Nephron progenitor cell (in vitro differentiated cells): ENCODE measurements at regions not wholly inside any gene's neighbourhood (a gene's known extent, or its start where the extent isn't known, plus 50 kb on each side); places are given as distances from the start of the nearest gene placed in this dataset.

Experiments
- DNase-seq: peaks from one replicate; pipeline ENCODE4 v3.0.0; 2021
- H3K27ac Mint-ChIP-seq: 2 replicates; pipeline ENCODE4 v1.8.0; 2021; ENCODE audit warnings: mild to moderate bottlenecking, moderate library complexity, mixed read lengths
- H3K27me3 Mint-ChIP-seq: 2 replicates; pipeline ENCODE4 v1.8.0; 2021; ENCODE audit warnings: mild to moderate bottlenecking, low read depth, mixed read lengths; ENCODE audit not compliant: poor library complexity
- H3K36me3 Mint-ChIP-seq: 2 replicates; pipeline ENCODE4 v1.8.0; 2021; ENCODE audit warnings: low read depth, mixed read lengths
- H3K4me1 Mint-ChIP-seq: 2 replicates; pipeline ENCODE4 v1.8.0; 2021; ENCODE audit warnings: mixed read lengths
- H3K4me3 Mint-ChIP-seq: 2 replicates; pipeline ENCODE4 v1.8.0; 2021; ENCODE audit warnings: mild to moderate bottlenecking, moderate library complexity, mixed read lengths
- H3K9me3 Mint-ChIP-seq: 2 replicates; pipeline ENCODE4 v1.8.0; 2021; ENCODE audit warnings: mild to moderate bottlenecking, moderate library complexity, mixed read lengths
- TF ChIP-seq, protein P1 (sequence below): fragments of 200-600 bp; sonication (generic); IDR thresholded peaks from 2 replicates; pipeline ENCODE4 v1.5.0; 2021; ENCODE audit warnings: antibody characterized with exemption

DNA sequence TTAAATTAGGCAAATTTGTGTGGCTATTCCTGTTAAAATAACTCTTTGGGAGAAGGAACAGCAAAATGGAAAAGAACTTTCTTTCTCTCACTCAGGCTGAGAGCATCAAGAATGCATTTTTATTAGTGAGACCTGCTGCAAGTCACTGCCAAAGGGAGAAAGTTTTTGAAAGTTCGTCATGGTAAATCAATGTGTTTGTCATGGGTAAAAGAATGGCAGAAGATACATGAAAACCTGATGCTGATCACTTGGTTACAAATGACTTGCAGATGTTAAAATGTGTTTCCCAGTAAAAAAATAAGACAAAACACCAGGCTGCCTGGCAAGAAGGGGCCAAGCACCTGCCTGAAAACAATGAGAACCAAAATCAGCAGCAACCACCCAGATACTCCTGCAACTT is 484.7 kb upstream of the NRP1 start:
- TF ChIP-seq, protein P1, sequence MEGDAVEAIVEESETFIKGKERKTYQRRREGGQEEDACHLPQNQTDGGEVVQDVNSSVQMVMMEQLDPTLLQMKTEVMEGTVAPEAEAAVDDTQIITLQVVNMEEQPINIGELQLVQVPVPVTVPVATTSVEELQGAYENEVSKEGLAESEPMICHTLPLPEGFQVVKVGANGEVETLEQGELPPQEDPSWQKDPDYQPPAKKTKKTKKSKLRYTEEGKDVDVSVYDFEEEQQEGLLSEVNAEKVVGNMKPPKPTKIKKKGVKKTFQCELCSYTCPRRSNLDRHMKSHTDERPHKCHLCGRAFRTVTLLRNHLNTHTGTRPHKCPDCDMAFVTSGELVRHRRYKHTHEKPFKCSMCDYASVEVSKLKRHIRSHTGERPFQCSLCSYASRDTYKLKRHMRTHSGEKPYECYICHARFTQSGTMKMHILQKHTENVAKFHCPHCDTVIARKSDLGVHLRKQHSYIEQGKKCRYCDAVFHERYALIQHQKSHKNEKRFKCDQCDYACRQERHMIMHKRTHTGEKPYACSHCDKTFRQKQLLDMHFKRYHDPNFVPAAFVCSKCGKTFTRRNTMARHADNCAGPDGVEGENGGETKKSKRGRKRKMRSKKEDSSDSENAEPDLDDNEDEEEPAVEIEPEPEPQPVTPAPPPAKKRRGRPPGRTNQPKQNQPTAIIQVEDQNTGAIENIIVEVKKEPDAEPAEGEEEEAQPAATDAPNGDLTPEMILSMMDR: no peak
- Mint-ChIP-seq H3K27me3 (no peaks in the 10 kb centered on the region), H3K27ac (no peak overlapping the region), H3K4me1 (peaks cover 28% of the 10 kb centered on the region), H3K4me3 (no peak overlapping the region), H3K9me3 (peaks cover 4% of the 10 kb centered on the region), H3K36me3 (no peaks in the 10 kb centered on the region)
- no peak for DNase-seq

DNA sequence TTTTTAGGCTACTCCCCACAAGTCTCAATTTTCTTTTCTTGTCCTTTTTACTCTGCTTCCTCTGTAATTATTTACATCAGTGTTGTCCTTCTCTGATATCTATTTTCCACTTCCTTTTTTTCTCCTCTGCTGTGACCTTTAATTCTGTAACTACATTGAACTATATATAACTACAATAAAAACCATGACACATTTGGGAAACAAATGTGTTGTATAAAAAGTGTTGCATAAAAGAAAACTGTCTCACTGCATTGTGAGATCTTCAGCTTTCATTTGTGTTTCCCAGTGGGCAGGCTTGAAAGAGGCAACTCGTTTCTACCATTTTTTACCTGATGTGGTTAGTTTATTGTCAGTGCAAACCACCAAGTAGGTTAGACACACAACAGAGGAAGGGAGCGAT is 483.9 kb upstream of the NRP1 start:
- no peaks in the 10 kb centered on the region for H3K36me3 Mint-ChIP-seq
- peaks cover 28% of the 10 kb centered on the region for H3K4me1 Mint-ChIP-seq
- peaks cover 13% of the 10 kb centered on the region for H3K9me3 Mint-ChIP-seq
- H3K27ac Mint-ChIP-seq: peak overlapping the region; percentile 14
- TF ChIP-seq, protein P1: no peak
- DNase-seq: no peak
- H3K27me3 Mint-ChIP-seq: no peaks in the 10 kb centered on the region
- no peak overlapping the region for H3K4me3 Mint-ChIP-seq

DNA sequence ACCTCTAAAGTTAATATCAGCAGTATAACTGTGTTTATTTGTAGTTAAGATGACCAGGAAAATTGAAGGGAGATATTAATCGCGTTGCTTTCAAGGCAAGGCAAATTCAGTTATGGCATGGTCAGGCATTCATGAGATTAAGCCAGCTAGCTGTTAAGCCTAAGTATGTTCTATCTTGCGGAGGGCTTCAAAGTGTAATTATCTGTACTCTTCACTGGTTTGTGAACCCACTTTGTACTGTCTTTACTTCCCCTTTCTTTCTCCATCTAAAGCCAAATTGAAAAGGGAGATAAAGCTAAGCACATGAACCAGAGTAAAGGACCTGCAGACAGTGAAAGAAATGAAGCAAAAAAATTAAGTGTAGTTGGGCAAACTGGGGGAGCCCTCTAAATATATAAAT is 483.1 kb upstream of the NRP1 start:
- Mint-ChIP-seq H3K9me3 (peaks cover 19% of the 10 kb centered on the region), H3K27me3 (no peaks in the 10 kb centered on the region), H3K36me3 (no peaks in the 10 kb centered on the region), H3K4me3 (no peak overlapping the region), H3K4me1 (peaks cover 28% of the 10 kb centered on the region), H3K27ac (no peak overlapping the region)
- TF ChIP-seq, protein P1: no peak
- no peak for DNase-seq

DNA sequence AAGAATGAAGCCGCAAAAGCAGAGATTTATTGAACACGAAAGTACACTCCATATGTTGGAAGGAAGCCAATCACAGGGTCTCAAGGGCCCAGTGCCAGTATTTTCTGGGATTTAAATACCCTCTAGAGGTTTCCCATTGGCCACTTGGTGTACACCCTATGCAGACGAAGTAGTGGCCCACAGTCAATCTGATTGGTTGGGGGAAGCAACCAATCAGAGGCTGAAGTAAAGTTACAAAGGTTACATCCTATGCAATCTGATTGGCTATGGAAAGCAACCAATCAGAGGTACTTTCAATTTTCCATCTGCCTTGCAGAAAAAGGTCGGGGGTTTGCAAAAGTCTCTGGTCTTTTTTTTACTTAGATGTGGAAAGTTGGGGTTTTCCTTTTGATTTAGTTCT is 481.3 kb upstream of the NRP1 start:
- TF ChIP-seq, protein P1: no peak
- Mint-ChIP-seq H3K9me3 (peaks cover 19% of the 10 kb centered on the region), H3K4me1 (peaks cover 31% of the 10 kb centered on the region), H3K36me3 (no peaks in the 10 kb centered on the region), H3K27ac (no peak overlapping the region), H3K27me3 (no peaks in the 10 kb centered on the region), H3K4me3 (no peak overlapping the region)
- no peak for DNase-seq

DNA sequence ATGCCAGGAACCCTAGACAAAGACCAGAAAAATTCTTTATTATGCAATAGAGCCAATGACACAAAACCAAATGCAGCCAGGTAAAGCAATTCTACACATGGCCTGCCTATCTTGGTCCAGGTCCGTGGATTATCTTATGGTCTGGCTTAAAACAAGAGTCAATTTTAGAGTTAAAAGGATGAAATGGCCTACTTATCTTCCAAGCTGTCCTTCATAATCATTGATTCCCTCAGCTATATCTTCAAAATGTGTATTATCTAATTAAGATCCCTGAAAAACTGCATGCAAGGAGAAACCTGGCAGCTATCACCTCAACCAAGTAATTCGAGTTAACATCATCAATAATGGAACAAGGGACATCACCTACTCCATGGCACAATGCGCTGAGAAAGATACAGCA is 479.4 kb upstream of the NRP1 start:
- H3K27me3 Mint-ChIP-seq: no peaks in the 10 kb centered on the region
- peaks cover 19% of the 10 kb centered on the region for H3K9me3 Mint-ChIP-seq
- no peak overlapping the region for H3K27ac Mint-ChIP-seq
- H3K4me3 Mint-ChIP-seq: no peak overlapping the region
- H3K4me1 Mint-ChIP-seq: peaks cover 32% of the 10 kb centered on the region
- TF ChIP-seq, protein P1: no peak
- no peak for DNase-seq
- no peaks in the 10 kb centered on the region for H3K36me3 Mint-ChIP-seq

DNA sequence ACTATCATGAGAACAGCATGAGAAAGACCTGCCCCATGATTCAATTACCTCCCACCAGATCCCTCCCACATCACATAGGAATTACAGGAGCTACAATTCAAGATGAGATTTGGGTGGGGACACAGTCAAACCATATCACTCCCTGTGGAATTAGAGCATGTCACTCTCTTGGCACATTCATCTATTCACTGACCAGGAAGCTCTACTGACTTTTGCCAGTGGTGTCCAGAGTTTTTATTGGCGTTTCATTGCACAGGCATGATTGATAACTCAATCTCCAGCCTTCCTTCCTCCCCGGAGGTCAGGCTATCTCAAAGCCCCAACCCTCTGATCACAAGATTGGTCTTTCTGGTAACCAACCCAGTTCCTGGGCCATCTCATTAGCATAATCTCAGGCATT is 478.9 kb upstream of the NRP1 start:
- Mint-ChIP-seq H3K27ac (no peak overlapping the region), H3K27me3 (no peaks in the 10 kb centered on the region), H3K9me3 (peaks cover 19% of the 10 kb centered on the region), H3K4me1 (peaks cover 33% of the 10 kb centered on the region), H3K36me3 (no peaks in the 10 kb centered on the region), H3K4me3 (no peak overlapping the region)
- DNase-seq: no peak
- TF ChIP-seq, protein P1: no peak
